ENCODE measurements at regions not wholly inside any gene's neighbourhood (a gene's known extent, or its start where the extent isn't known, plus 50 kb on each side); places are given as distances from the start of the nearest gene placed in this dataset.

- DNase-seq (ENCODE audit: extremely low read depth, insufficient read length) = no peak
- H3K27me3 ChIP-seq (replicated peaks; ENCODE audit: control insufficient read depth, insufficient read depth, low read length) = no peaks in the 10 kb centered on the region
- no peaks in the 10 kb centered on the region for H3K36me3 ChIP-seq (ENCODE audit: control insufficient read depth, insufficient read depth, low read length)
- no peak for TF ChIP-seq CTCF (IDR thresholded peaks at IDR 0.05; ENCODE audit: insufficient read depth, low read length, poor library complexity, severe bottlenecking)
- no peak overlapping the region for H3K4me3 ChIP-seq (replicated peaks; ENCODE audit: low read depth, low read length)
Measured at GRCh38 chr13:33515146-33515545, 229.6 kb upstream of the STARD13 start.

GRCh38 chr13:33518452-33518851 is 232.9 kb upstream of the STARD13 start:
- no peak for TF ChIP-seq CTCF (IDR thresholded peaks at IDR 0.05; ENCODE audit: insufficient read depth, low read length, poor library complexity, severe bottlenecking)
- Histone ChIP-seq H3K27me3 (replicated peaks; ENCODE audit: control insufficient read depth, insufficient read depth, low read length) (no peaks in the 10 kb centered on the region), H3K36me3 (ENCODE audit: control insufficient read depth, insufficient read depth, low read length) (no peaks in the 10 kb centered on the region), H3K4me3 (replicated peaks; ENCODE audit: low read depth, low read length) (no peak overlapping the region)
- DNase-seq (ENCODE audit: extremely low read depth, insufficient read length) = no peak

- H3K4me3 ChIP-seq (replicated peaks; ENCODE audit: low read depth, low read length) = no peak overlapping the region
- H3K27me3 ChIP-seq (replicated peaks; ENCODE audit: control insufficient read depth, insufficient read depth, low read length) = no peaks in the 10 kb centered on the region
- DNase-seq (ENCODE audit: extremely low read depth, insufficient read length) = no peak
- no peaks in the 10 kb centered on the region for H3K36me3 ChIP-seq (ENCODE audit: control insufficient read depth, insufficient read depth, low read length)
- TF ChIP-seq CTCF (IDR thresholded peaks at IDR 0.05; ENCODE audit: insufficient read depth, low read length, poor library complexity, severe bottlenecking) = no peak
Measured at GRCh38 chr13:33519561-33520467, 234.3 kb upstream of the STARD13 start.

- Histone ChIP-seq H3K27me3 (replicated peaks; ENCODE audit: control insufficient read depth, insufficient read depth, low read length) (no peaks in the 10 kb centered on the region), H3K4me3 (replicated peaks; ENCODE audit: low read depth, low read length) (no peak overlapping the region), H3K36me3 (ENCODE audit: control insufficient read depth, insufficient read depth, low read length) (no peaks in the 10 kb centered on the region)
- no peak for DNase-seq (ENCODE audit: extremely low read depth, insufficient read length)
- TF ChIP-seq CTCF (IDR thresholded peaks at IDR 0.05; ENCODE audit: insufficient read depth, low read length, poor library complexity, severe bottlenecking) = no peak
Measured at GRCh38 chr13:33520468-33520839, 234.9 kb upstream of the STARD13 start.

GRCh38 chr13:33524086-33524485 is 238.5 kb upstream of the STARD13 start:
- no peak for TF ChIP-seq CTCF (IDR thresholded peaks at IDR 0.05; ENCODE audit: insufficient read depth, low read length, poor library complexity, severe bottlenecking)
- Histone ChIP-seq H3K27me3 (replicated peaks; ENCODE audit: control insufficient read depth, insufficient read depth, low read length) (no peaks in the 10 kb centered on the region), H3K4me3 (replicated peaks; ENCODE audit: low read depth, low read length) (no peak overlapping the region), H3K36me3 (ENCODE audit: control insufficient read depth, insufficient read depth, low read length) (no peaks in the 10 kb centered on the region)
- no peak for DNase-seq (ENCODE audit: extremely low read depth, insufficient read length)

Measured in GM06990 (cell line).